K562 (cell line): ENCODE measurements at regions not wholly inside any gene's neighbourhood (a gene's known extent, or its start where the extent isn't known, plus 50 kb on each side); places are given as distances from the start of the nearest gene placed in this dataset.

Source experiments
- ATAC-seq: fragments of 200-7000 bp; cut with Tn5 transposase; 3 replicates; pipeline ENCODE4 v1.9.1; 2020; ENCODE audit warnings: moderate library complexity
- BruUV-seq: library from RNA; stranded (reverse); fragments of 400-500 nt; replicated peaks from 2 replicates; lab custom pipeline; 2021; lab: Mats Ljungman, UMichigan
- CTCF ChIA-PET: fragments of 300-600 bp; formaldehyde crosslinking; extraction: SDS; loops from one replicate; lab custom pipeline; 2021; ENCODE audit warnings: low intra/inter-chr PET ratio; lab: Yijun Ruan, JAX
- POLR2A ChIA-PET: fragments of 300-600, 350-650 bp; sonication (Branson Sonifier 250); formaldehyde crosslinking; extraction: SDS; loops from one replicate; lab custom pipeline; 2021; ENCODE audit warnings: antibody characterized with exemption, inconsistent platforms; lab: Yijun Ruan, JAX
- DNase-seq, 4 experiments: peaks; one replicate each; pipeline versions ENCODE4 v3.0.0 to v3.0.0-alpha.2; 2011 to 2018; ENCODE audit warnings: low spot score in 3 of 4, mixed read lengths in 3 of 4; ENCODE audit errors: extremely low read depth in 1 of 4
- FAIRE-seq: peaks from 2 replicates; lab custom pipeline; 2011; peaks lifted over from hg19 to GRCh38; lab: Jason Lieb, UNC
- H2AFZ ChIP-seq: 2 replicates; pipeline ENCODE4 v1.6.0; 2011; ENCODE audit warnings: low read depth, low read length, control low read depth, inconsistent platforms
- H3K27ac ChIP-seq: fragments of 200-600 bp; 3 replicates; pipeline ENCODE4 v1.8.0; 2011; ENCODE audit warnings: low read depth, mild to moderate bottlenecking, control low read depth, inconsistent platforms, low read length, moderate library complexity, mixed read lengths; ENCODE audit errors: extremely low read depth
- H3K27me3 ChIP-seq, 2 experiments: fragments of 300-600 bp in 1 of 2; 2 replicates in 1 of 2; 3 replicates in 1 of 2; pipeline versions ENCODE4 v1.6.0 to v1.8.0; 2011; ENCODE audit warnings: inconsistent platforms in 2 of 2, low read length in 2 of 2, mild to moderate bottlenecking in 1 of 2, mixed read lengths in 1 of 2, moderate library complexity in 1 of 2; ENCODE audit not compliant: control insufficient read depth in 2 of 2, insufficient read depth in 2 of 2
- H3K36me3 ChIP-seq: fragments of 300-600 bp; 3 replicates; pipeline ENCODE4 v1.8.0; 2011; ENCODE audit warnings: mild to moderate bottlenecking, low read length, inconsistent platforms; ENCODE audit not compliant: control insufficient read depth, insufficient read depth
- H3K4me1 ChIP-seq, 2 experiments: fragments of 200-600 bp in 1 of 2; replicated peaks in 1 of 2; 2 replicates in 1 of 2; 3 replicates in 1 of 2; pipeline versions ENCODE4 v1.5.1 to v1.8.0; 2011; ENCODE audit warnings: inconsistent platforms in 2 of 2, low read length in 2 of 2, mild to moderate bottlenecking in 1 of 2, mixed read lengths in 1 of 2, moderate library complexity in 1 of 2; ENCODE audit not compliant: control insufficient read depth in 2 of 2, insufficient read depth in 2 of 2
- H3K4me2 ChIP-seq: 2 replicates; pipeline ENCODE4 v1.6.1; 2011; ENCODE audit warnings: low read length, control low read depth, inconsistent platforms, mixed read lengths; ENCODE audit not compliant: insufficient read depth
- H3K4me3 ChIP-seq: fragments of 200-600 bp; sonication (generic), shearing (Covaris generic); 2 replicates; pipeline ENCODE4 v1.5.1; 2016; ENCODE audit warnings: control low read depth, inconsistent platforms
- H3K79me2 ChIP-seq: fragments of 200-600 bp; 3 replicates; pipeline ENCODE4 v1.8.0; 2011; ENCODE audit warnings: low read length, inconsistent platforms; ENCODE audit not compliant: control insufficient read depth, insufficient read depth
- H3K9ac ChIP-seq, 2 experiments: 2 replicates each; pipeline versions ENCODE4 v1.6.0 to v1.6.1; 2011; ENCODE audit warnings: low read depth in 2 of 2, low read length in 2 of 2, control low read depth in 1 of 2, inconsistent platforms in 1 of 2, mild to moderate bottlenecking in 1 of 2, mixed read lengths in 1 of 2; ENCODE audit not compliant: insufficient read depth in 1 of 2
- H3K9me1 ChIP-seq: one replicate; pipeline ENCODE4 v1.6.0; 2011; ENCODE audit warnings: inconsistent platforms, mild to moderate bottlenecking, low read length, moderate library complexity; ENCODE audit not compliant: control insufficient read depth, insufficient read depth
- H3K9me3 ChIP-seq: replicated peaks from 2 replicates; pipeline ENCODE4 v1.5.1; 2011; ENCODE audit warnings: low read depth, low read length, inconsistent platforms; ENCODE audit not compliant: control insufficient read depth, insufficient read depth
- H4K20me1 ChIP-seq: replicated peaks from 2 replicates; pipeline ENCODE4 v1.6.1; 2011; ENCODE audit warnings: low read length, inconsistent platforms, mixed read lengths; ENCODE audit not compliant: control insufficient read depth, insufficient read depth
- CBX2 ChIP-seq: fragments of 200-600 bp; sonication (generic); IDR thresholded peaks from one replicate; pipeline ENCODE4 v1.6.1; 2012; ENCODE audit warnings: mild to moderate bottlenecking, low read length, inconsistent platforms; ENCODE audit not compliant: insufficient read depth, poor library complexity, severe bottlenecking
- CCAR2 ChIP-seq: fragments of 200-400 bp; formaldehyde crosslinking; IDR thresholded peaks from 2 replicates; pipeline ENCODE4 v1.6.1; 2017; ENCODE audit warnings: mild to moderate bottlenecking, low read depth, low read length
- ZNF165 ChIP-seq: fragments of 250-450 bp; sonication (Bioruptor Pico); IDR thresholded peaks from 2 replicates; pipeline ENCODE4 v1.4.0; 2020; ENCODE audit warnings: borderline replicate concordance
- ZNF57 ChIP-seq: fragments of 450-650 bp; formaldehyde crosslinking; IDR thresholded peaks from 2 replicates; pipeline ENCODE4 v1.4.0; 2020; ENCODE audit warnings: mild to moderate bottlenecking, moderate library complexity
- ZNF707 ChIP-seq: fragments of 250-450 bp; sonication (Bioruptor Pico); conservative IDR thresholded peaks from 2 replicates; pipeline ENCODE4 v1.8.0; 2022; ENCODE audit warnings: inconsistent platforms, mild to moderate bottlenecking, moderate library complexity
- WGBS: fragments of 100-300 bp; shearing (Covaris generic); methylation state at CpG from one replicate; pipeline ENCODE4 v1.1.6; 2016; ENCODE audit warnings: low coverage, mixed read lengths; ENCODE audit not compliant: insufficient coverage; ENCODE audit errors: missing lambda C conversion rate; 5-methylcytosine and 5-hydroxymethylcytosine counted together
- in situ Hi-C: fragments of 300-500 bp; cut with MboI; formaldehyde crosslinking; loops from 4 replicates; pipeline ENCODE4 v1.15.0; 2018; ENCODE audit warnings: inconsistent platforms, mixed read lengths
- intact Hi-C: fragments of 100-400 bp; cut with micrococcal nuclease; formaldehyde crosslinking; loops from 2 replicates; pipeline ENCODE4 v1.14.2; 2022
- TF ChIP-seq, protein P1 (sequence below): fragments of 250-450 bp; sonication (Bioruptor Pico); IDR thresholded peaks from 2 replicates; pipeline ENCODE4 v1.4.0; 2020; ENCODE audit warnings: mild to moderate bottlenecking, moderate library complexity, borderline replicate concordance

- Histone ChIP-seq H3K9ac (no peak overlapping the region), H3K4me2 (no peak overlapping the region), H3K27me3 (no peaks in the 10 kb centered on the region), H3K9me1 (no peaks in the 10 kb centered on the region), H4K20me1 (no peaks in the 10 kb centered on the region), H3K36me3 (no peaks in the 10 kb centered on the region), H3K79me2 (no peaks in the 10 kb centered on the region), H3K4me1 (no peaks in the 10 kb centered on the region), H2AFZ (no peak overlapping the region), H3K9me3 (no peaks in the 10 kb centered on the region; the same call in 1 of the 2 replicates), H3K4me3 (no peak overlapping the region), H3K27ac (no peak overlapping the region)
- TF ChIP-seq ZNF707 (CRISPR knock-in tag), result no peak
- TF ChIP-seq ZNF57, result no peak
- TF ChIP-seq, protein P1, sequence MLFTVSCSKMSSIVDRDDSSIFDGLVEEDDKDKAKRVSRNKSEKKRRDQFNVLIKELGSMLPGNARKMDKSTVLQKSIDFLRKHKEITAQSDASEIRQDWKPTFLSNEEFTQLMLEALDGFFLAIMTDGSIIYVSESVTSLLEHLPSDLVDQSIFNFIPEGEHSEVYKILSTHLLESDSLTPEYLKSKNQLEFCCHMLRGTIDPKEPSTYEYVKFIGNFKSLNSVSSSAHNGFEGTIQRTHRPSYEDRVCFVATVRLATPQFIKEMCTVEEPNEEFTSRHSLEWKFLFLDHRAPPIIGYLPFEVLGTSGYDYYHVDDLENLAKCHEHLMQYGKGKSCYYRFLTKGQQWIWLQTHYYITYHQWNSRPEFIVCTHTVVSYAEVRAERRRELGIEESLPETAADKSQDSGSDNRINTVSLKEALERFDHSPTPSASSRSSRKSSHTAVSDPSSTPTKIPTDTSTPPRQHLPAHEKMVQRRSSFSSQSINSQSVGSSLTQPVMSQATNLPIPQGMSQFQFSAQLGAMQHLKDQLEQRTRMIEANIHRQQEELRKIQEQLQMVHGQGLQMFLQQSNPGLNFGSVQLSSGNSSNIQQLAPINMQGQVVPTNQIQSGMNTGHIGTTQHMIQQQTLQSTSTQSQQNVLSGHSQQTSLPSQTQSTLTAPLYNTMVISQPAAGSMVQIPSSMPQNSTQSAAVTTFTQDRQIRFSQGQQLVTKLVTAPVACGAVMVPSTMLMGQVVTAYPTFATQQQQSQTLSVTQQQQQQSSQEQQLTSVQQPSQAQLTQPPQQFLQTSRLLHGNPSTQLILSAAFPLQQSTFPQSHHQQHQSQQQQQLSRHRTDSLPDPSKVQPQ (CRISPR knock-in tag), result no peak
- TF ChIP-seq CBX2, result no peak
- TF ChIP-seq ZNF165, result no peak
- TF ChIP-seq CCAR2, result no peak
- in situ Hi-C loops (loop anchor here (25.0 kb wide), 1 partner anchor 183 kb away; no protein-coding TSS in a partner anchor), intact Hi-C loops (loop anchor here (10.0 kb wide), 2 partner anchors 340 to 670 kb away; no protein-coding TSS in a partner anchor)
- ATAC-seq, result no peak
- DNase-seq, result no peak
- no peak for FAIRE-seq
- ChIA-PET POLR2A (no interaction called here), CTCF (no interaction called here)
- WGBS, result 0% methylated on average over 2 of the region's 2 CpGs
- no TSS peak for BruUV-seq
These were observed 86.8 kb upstream of the NPFFR2 start for GRCh38 chr4:71944956-71945355.
